ENCODE measurements at regions not wholly inside any gene's neighbourhood (a gene's known extent, or its start where the extent isn't known, plus 50 kb on each side); places are given as distances from the start of the nearest gene placed in this dataset.

DNA sequence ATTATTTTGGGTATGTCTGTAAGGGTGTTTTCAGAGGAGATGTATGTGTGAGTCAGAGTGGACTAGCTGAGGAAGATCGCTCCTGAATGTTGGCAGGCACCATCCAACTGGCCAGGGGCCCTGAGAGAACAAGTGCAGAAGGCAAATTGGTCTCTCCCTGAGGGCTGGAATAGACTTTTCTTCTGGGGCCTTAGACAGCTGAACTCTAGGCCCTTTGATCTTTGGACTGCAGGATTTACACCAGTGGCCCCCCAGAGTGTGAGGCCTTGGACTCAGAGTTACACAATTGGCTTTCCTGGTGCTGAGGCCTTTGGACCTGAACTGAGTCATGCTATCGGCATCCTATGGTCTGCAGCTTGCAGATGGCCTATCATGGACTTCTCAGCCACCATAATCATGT is 217.2 kb downstream of the REEP3 start:
- H3K9me3 ChIP-seq (ENCODE audit: severe bottlenecking): no peaks in the 10 kb centered on the region
- H3K36me3 ChIP-seq: no peaks in the 10 kb centered on the region
- H3K27me3 ChIP-seq (ENCODE audit: insufficient read depth, low read depth, severe bottlenecking): no peaks in the 10 kb centered on the region
- H3K27ac ChIP-seq: no peak overlapping the region
- DNase-seq: no peak
- TF ChIP-seq, protein P1, sequence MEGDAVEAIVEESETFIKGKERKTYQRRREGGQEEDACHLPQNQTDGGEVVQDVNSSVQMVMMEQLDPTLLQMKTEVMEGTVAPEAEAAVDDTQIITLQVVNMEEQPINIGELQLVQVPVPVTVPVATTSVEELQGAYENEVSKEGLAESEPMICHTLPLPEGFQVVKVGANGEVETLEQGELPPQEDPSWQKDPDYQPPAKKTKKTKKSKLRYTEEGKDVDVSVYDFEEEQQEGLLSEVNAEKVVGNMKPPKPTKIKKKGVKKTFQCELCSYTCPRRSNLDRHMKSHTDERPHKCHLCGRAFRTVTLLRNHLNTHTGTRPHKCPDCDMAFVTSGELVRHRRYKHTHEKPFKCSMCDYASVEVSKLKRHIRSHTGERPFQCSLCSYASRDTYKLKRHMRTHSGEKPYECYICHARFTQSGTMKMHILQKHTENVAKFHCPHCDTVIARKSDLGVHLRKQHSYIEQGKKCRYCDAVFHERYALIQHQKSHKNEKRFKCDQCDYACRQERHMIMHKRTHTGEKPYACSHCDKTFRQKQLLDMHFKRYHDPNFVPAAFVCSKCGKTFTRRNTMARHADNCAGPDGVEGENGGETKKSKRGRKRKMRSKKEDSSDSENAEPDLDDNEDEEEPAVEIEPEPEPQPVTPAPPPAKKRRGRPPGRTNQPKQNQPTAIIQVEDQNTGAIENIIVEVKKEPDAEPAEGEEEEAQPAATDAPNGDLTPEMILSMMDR (IDR thresholded peaks at IDR 0.05; ENCODE audit: low read depth, low read length): no peak
- H3K4me3 ChIP-seq (ENCODE audit: low read depth, low read length): no peak overlapping the region

DNA sequence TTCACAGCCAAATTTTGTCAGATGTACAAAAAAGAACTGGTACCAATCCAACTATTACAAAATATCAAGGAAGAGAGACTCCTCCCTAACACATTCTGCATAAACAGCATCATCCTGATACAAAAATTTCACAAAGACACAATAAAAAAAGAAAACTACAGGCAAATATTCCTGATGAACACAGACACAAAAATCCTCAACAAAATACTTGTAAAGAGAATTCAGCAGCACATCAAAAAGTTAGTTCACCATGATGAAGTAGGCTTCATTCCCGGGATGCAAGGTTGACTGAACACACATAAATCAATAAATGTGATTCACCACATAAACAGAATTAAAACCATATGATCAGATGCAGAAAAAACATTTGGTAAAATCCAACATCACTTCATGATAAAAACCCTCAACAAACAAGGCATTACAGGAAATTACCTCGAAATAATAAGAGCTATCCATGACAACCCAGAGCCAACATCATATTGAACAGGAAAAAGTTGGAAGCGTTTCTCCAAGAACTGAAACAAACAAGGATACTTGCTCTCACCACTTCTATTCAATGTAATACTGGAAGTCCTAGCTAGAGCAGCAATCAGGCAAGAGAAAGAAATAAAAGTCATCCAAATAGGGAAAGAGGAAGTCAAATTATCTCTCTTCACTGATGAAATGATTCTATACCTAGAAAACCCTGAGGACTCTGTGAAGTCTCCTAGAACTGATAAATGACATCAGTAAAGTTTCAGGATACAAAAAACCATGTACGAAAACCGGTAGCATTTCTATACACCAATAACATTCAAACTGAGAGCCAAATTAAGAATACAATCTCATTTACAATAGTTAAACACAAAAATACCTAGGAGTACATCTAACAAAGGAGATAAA is 223.1 kb downstream of the REEP3 start:
- Histone ChIP-seq H3K27me3 (ENCODE audit: insufficient read depth, low read depth, severe bottlenecking) (no peaks in the 10 kb centered on the region), H3K4me3 (ENCODE audit: low read depth, low read length) (no peak overlapping the region), H3K36me3 (no peaks in the 10 kb centered on the region), H3K9me3 (ENCODE audit: severe bottlenecking) (no peaks in the 10 kb centered on the region), H3K27ac (no peak overlapping the region)
- TF ChIP-seq, protein P1 (IDR thresholded peaks at IDR 0.05; ENCODE audit: low read depth, low read length): no peak
- no peak for DNase-seq

DNA sequence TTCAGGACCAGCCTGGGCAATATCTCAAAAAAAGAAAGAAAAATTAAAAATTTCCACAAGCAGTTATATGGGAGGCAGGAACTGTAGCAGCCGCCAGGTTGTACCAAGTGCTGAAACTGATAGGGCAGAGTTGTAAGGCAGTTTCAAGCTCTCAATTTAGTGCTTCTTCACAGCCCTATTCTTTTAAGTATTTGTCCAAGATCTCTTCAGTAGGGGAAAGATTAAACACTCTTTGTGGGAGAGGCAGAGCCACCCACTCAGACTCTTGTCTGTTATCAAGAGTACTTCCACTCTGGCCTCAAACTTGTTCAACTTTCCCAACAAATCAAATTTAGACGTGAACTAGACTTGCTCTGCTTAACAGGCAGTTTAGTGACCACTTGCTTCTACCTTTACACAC is 228.7 kb downstream of the REEP3 start:
- Histone ChIP-seq H3K27me3 (ENCODE audit: insufficient read depth, low read depth, severe bottlenecking) (no peaks in the 10 kb centered on the region), H3K36me3 (no peaks in the 10 kb centered on the region), H3K27ac (no peak overlapping the region), H3K4me3 (ENCODE audit: low read depth, low read length) (no peak overlapping the region), H3K9me3 (ENCODE audit: severe bottlenecking) (no peaks in the 10 kb centered on the region)
- TF ChIP-seq, protein P1 (IDR thresholded peaks at IDR 0.05; ENCODE audit: low read depth, low read length): no peak
- no peak for DNase-seq

DNA sequence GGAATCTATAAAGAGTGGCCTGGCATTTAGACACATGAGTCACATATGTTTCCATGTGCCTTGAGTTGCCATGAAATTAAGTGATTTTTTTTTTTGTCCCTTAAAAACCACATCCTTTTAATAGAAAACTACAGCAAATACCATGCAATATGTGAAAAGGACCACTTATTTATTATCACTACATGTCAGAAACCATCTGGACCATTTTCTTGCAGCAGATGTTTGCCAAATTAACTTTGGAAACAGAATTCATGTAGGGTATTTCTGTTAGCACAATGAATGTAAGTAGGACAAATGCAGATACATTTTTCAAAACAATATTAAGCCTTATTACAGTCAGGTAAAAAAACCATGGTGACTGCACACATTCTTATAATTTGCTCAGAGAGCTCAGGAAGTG is 230.6 kb downstream of the REEP3 start:
- H3K4me3 ChIP-seq (ENCODE audit: low read depth, low read length): no peak overlapping the region
- H3K36me3 ChIP-seq: no peaks in the 10 kb centered on the region
- no peaks in the 10 kb centered on the region for H3K27me3 ChIP-seq (ENCODE audit: insufficient read depth, low read depth, severe bottlenecking)
- DNase-seq: no peak
- no peaks in the 10 kb centered on the region for H3K9me3 ChIP-seq (ENCODE audit: severe bottlenecking)
- TF ChIP-seq, protein P1 (IDR thresholded peaks at IDR 0.05; ENCODE audit: low read depth, low read length): no peak
- no peak overlapping the region for H3K27ac ChIP-seq

DNA sequence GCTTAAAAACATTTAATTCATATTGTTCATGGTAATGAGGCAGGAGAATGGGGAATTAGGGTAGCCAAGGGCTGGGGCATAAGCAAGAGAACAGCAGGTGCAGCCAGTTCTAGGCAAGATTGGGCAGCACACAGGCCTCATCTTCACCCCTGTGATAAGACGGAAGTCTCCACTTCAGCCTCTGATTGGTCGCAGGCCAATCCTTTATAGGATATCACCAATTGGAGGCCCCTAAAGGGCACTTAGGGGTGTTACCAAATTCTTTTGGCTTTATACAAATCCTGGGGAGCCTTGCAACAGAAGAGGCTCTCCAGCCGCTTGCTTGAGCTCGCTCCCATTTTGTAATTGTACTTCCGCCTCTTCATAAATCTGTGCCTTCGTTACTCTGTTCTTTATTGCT is 231.1 kb downstream of the REEP3 start:
- Histone ChIP-seq H3K9me3 (ENCODE audit: severe bottlenecking) (no peaks in the 10 kb centered on the region), H3K27me3 (ENCODE audit: insufficient read depth, low read depth, severe bottlenecking) (no peaks in the 10 kb centered on the region), H3K27ac (no peak overlapping the region), H3K36me3 (no peaks in the 10 kb centered on the region), H3K4me3 (ENCODE audit: low read depth, low read length) (no peak overlapping the region)
- DNase-seq: no peak
- TF ChIP-seq, protein P1 (IDR thresholded peaks at IDR 0.05; ENCODE audit: low read depth, low read length): no peak

DNA sequence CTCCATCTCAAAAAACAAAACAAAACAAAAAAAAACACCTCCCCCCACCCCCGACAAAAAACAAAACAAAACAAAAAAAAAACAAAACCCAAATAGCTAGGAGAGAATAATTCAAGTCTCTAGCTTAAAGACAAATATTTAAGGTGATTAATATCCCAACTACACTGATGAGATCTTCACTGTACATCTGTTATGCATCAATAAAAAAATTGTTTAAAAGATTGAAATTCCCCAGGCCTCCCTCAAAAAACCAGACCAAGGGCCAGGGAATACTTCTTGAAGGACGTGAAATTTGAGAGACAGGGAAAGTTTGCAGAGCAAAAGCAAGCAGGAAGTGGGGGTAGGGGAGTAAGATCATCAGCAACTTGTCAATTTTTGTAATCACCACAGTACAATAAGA is 232.6 kb downstream of the REEP3 start:
- Histone ChIP-seq H3K27ac (no peak overlapping the region), H3K27me3 (ENCODE audit: insufficient read depth, low read depth, severe bottlenecking) (no peaks in the 10 kb centered on the region), H3K4me3 (ENCODE audit: low read depth, low read length) (no peak overlapping the region), H3K36me3 (no peaks in the 10 kb centered on the region), H3K9me3 (ENCODE audit: severe bottlenecking) (no peaks in the 10 kb centered on the region)
- DNase-seq: no peak
- TF ChIP-seq, protein P1 (IDR thresholded peaks at IDR 0.05; ENCODE audit: low read depth, low read length): no peak
